Right lobe of liver (tissue), 4 donors: ENCODE measurements at regions not wholly inside any gene's neighbourhood (a gene's known extent, or its start where the extent isn't known, plus 50 kb on each side); places are given as distances from the start of the nearest gene placed in this dataset.

ENCODE experiments used
- POLR2A ChIP-seq: fragments of 450-650 bp; IDR thresholded peaks from one replicate; pipeline ENCODE4 v1.6.1; 2017; ENCODE audit warnings: antibody characterized with exemption, mild to moderate bottlenecking
- TF ChIP-seq, protein P1 (sequence below), 4 donors: fragments of 200-600 bp in 3 of 4; fragments of 450-650 bp in 1 of 4; IDR thresholded peaks; one replicate each; pipeline versions ENCODE4 v1.5.1 to v1.8.0; 2016 to 2022; ENCODE audit warnings: antibody characterized with exemption in 4 of 4, mild to moderate bottlenecking in 2 of 4
- donor health status: DM: no; HTN: no; CAD: no.
- donor health status: DM: no; HTN: no; CAD: no.
- donor health status: DM: no; HTN: yes; CAD: no.

DNA sequence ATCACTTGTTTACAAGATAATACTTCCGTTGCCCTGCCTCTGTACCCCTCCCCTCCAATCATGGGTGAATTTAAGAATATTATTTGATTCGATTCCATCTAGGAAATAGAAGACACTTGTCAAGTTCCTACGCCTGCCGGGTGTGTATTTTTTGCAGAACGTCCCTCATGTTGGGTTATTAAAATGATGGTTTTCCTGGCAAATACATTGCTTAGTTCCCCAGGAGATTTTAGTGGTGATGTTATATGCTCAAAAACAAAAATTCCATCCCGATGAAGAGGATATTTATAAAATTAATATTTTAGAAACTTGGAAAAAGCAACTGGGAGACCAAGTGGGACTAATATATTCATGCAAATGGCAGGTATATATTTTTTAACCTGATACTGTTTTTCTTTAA, 548.4 kb downstream of the EDEM1 start:
- TF ChIP-seq POLR2A = no peak
- TF ChIP-seq, protein P1, sequence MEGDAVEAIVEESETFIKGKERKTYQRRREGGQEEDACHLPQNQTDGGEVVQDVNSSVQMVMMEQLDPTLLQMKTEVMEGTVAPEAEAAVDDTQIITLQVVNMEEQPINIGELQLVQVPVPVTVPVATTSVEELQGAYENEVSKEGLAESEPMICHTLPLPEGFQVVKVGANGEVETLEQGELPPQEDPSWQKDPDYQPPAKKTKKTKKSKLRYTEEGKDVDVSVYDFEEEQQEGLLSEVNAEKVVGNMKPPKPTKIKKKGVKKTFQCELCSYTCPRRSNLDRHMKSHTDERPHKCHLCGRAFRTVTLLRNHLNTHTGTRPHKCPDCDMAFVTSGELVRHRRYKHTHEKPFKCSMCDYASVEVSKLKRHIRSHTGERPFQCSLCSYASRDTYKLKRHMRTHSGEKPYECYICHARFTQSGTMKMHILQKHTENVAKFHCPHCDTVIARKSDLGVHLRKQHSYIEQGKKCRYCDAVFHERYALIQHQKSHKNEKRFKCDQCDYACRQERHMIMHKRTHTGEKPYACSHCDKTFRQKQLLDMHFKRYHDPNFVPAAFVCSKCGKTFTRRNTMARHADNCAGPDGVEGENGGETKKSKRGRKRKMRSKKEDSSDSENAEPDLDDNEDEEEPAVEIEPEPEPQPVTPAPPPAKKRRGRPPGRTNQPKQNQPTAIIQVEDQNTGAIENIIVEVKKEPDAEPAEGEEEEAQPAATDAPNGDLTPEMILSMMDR (IDR thresholded peaks at IDR 0.05) = no peak
